ENCODE measurements at regions not wholly inside any gene's neighbourhood (a gene's known extent, or its start where the extent isn't known, plus 50 kb on each side); places are given as distances from the start of the nearest gene placed in this dataset.

- TF ChIP-seq ZNF384 (IDR thresholded peaks at IDR 0.05): no peak
- TF ChIP-seq NFRKB (IDR thresholded peaks at IDR 0.05): no peak
- no peak for TF ChIP-seq FOXM1 (IDR thresholded peaks at IDR 0.05; ENCODE audit: borderline replicate concordance)
- TF ChIP-seq PKNOX1 (IDR thresholded peaks at IDR 0.05): no peak
- no peak for TF ChIP-seq ELF4 (IDR thresholded peaks at IDR 0.05)
- TF ChIP-seq CTBP1 (IDR thresholded peaks at IDR 0.05; ENCODE audit: borderline replicate concordance): no peak
- no peak for TF ChIP-seq L3MBTL2 (conservative IDR thresholded peaks at IDR 0.05)
- TF ChIP-seq FOXK2 (IDR thresholded peaks at IDR 0.05): no peak
- no peak for TF ChIP-seq TARDBP (IDR thresholded peaks at IDR 0.05)
- no peak for TF ChIP-seq LEF1 (IDR thresholded peaks at IDR 0.05; ENCODE audit: borderline replicate concordance)
- TF ChIP-seq HDGF (IDR thresholded peaks at IDR 0.05; ENCODE audit: borderline replicate concordance): no peak
- no peak for TF ChIP-seq SUZ12 (IDR thresholded peaks at IDR 0.05)
- no peak for TF ChIP-seq FOXA1 (IDR thresholded peaks at IDR 0.05)
- DNase-seq (ENCODE audit: extremely low spot score): no peak
- ChIA-PET POLR2A (no interaction called here), CTCF (no interaction called here)
Measured at GRCh38 chr5:117675646-117676045, 1101.0 kb upstream of the SEMA6A start.

- POLR2A ChIA-PET: no interaction called here
- no peak for DNase-seq (ENCODE audit: extremely low spot score)
- CTCF ChIA-PET: no interaction called here
- TF ChIP-seq FOXA1 (IDR thresholded peaks at IDR 0.05) (no peak), SUZ12 (IDR thresholded peaks at IDR 0.05) (no peak), FOXM1 (IDR thresholded peaks at IDR 0.05; ENCODE audit: borderline replicate concordance) (no peak), SP1 (IDR thresholded peaks at IDR 0.05) (no peak), FOXK2 (IDR thresholded peaks at IDR 0.05) (no peak), HDGF (IDR thresholded peaks at IDR 0.05; ENCODE audit: borderline replicate concordance) (no peak), TARDBP (IDR thresholded peaks at IDR 0.05) (no peak), L3MBTL2 (conservative IDR thresholded peaks at IDR 0.05) (no peak), NFRKB (IDR thresholded peaks at IDR 0.05) (no peak), CTBP1 (IDR thresholded peaks at IDR 0.05; ENCODE audit: borderline replicate concordance) (no peak), ELF4 (IDR thresholded peaks at IDR 0.05) (no peak)
Measured at GRCh38 chr5:117671551-117671950, 1096.9 kb upstream of the SEMA6A start.

- CTCF ChIA-PET: no interaction called here
- no peak for TF ChIP-seq ELF4 (IDR thresholded peaks at IDR 0.05)
- TF ChIP-seq ZNF384 (IDR thresholded peaks at IDR 0.05): no peak
- POLR2A ChIA-PET: no interaction called here
Measured at GRCh38 chr5:117667105-117667504, 1092.5 kb upstream of the SEMA6A start.

GRCh38 chr5:117665121-117665520 is 1090.5 kb upstream of the SEMA6A start:
- POLR2A ChIA-PET: no interaction called here
- no peak for TF ChIP-seq NFRKB (IDR thresholded peaks at IDR 0.05)
- TF ChIP-seq ARNT (IDR thresholded peaks at IDR 0.05): no peak
- no peak for TF ChIP-seq L3MBTL2 (conservative IDR thresholded peaks at IDR 0.05)
- no peak for TF ChIP-seq SP1 (IDR thresholded peaks at IDR 0.05)
- TF ChIP-seq FOXM1 (IDR thresholded peaks at IDR 0.05; ENCODE audit: borderline replicate concordance): no peak
- TF ChIP-seq TARDBP (IDR thresholded peaks at IDR 0.05): no peak
- TF ChIP-seq LEF1 (IDR thresholded peaks at IDR 0.05; ENCODE audit: borderline replicate concordance): no peak
- TF ChIP-seq PKNOX1 (IDR thresholded peaks at IDR 0.05): no peak
- no peak for TF ChIP-seq CTBP1 (IDR thresholded peaks at IDR 0.05; ENCODE audit: borderline replicate concordance)
- no peak for TF ChIP-seq HDGF (IDR thresholded peaks at IDR 0.05; ENCODE audit: borderline replicate concordance)
- TF ChIP-seq FOXA1 (IDR thresholded peaks at IDR 0.05): no peak
- no peak for TF ChIP-seq BHLHE40 (IDR thresholded peaks at IDR 0.05; ENCODE audit: borderline replicate concordance)
- TF ChIP-seq ZNF384 (IDR thresholded peaks at IDR 0.05): no peak
- TF ChIP-seq SUZ12 (IDR thresholded peaks at IDR 0.05): no peak

More at GRCh38 chr5:117667105-117667504, 1092.5 kb upstream of the SEMA6A start:
- no peak for DNase-seq (ENCODE audit: extremely low spot score)

GRCh38 chr5:117662361-117662760 is 1087.7 kb upstream of the SEMA6A start:
- ChIA-PET CTCF (no interaction called here), POLR2A (interaction anchor here (0.5 kb wide), 1 partner anchor 459 kb away, joined by 3 read pairs; no protein-coding TSS in a partner anchor)
- no peak for DNase-seq (ENCODE audit: extremely low spot score)
- TF ChIP-seq FOXM1 (IDR thresholded peaks at IDR 0.05; ENCODE audit: borderline replicate concordance) (no peak), FOXK2 (IDR thresholded peaks at IDR 0.05) (no peak), CTBP1 (IDR thresholded peaks at IDR 0.05; ENCODE audit: borderline replicate concordance) (no peak), PKNOX1 (IDR thresholded peaks at IDR 0.05) (no peak)

More at GRCh38 chr5:117665121-117665520, 1090.5 kb upstream of the SEMA6A start:
- no peak for DNase-seq (ENCODE audit: extremely low spot score)
- CTCF ChIA-PET: no interaction called here

- ChIA-PET POLR2A (no interaction called here), CTCF (interaction anchor here (0.6 kb wide), 1 partner anchor 53 kb away, joined by 4 read pairs; no protein-coding TSS in a partner anchor)
- TF ChIP-seq FOXK2 (IDR thresholded peaks at IDR 0.05) (no peak), FOXA1 (IDR thresholded peaks at IDR 0.05) (no peak), LEF1 (IDR thresholded peaks at IDR 0.05; ENCODE audit: borderline replicate concordance) (no peak), PKNOX1 (IDR thresholded peaks at IDR 0.05) (no peak), SUZ12 (IDR thresholded peaks at IDR 0.05) (no peak), ELF4 (IDR thresholded peaks at IDR 0.05) (no peak), ZNF384 (IDR thresholded peaks at IDR 0.05) (no peak), TARDBP (IDR thresholded peaks at IDR 0.05) (no peak), ARNT (IDR thresholded peaks at IDR 0.05) (no peak), CTBP1 (IDR thresholded peaks at IDR 0.05; ENCODE audit: borderline replicate concordance) (no peak)
- DNase-seq (ENCODE audit: extremely low spot score): no peak
Measured at GRCh38 chr5:117657541-117657940, 1082.9 kb upstream of the SEMA6A start.

All from HEK293T (cell line).